Suprapubic skin (tissue), 4 donors: ENCODE measurements at regions not wholly inside any gene's neighbourhood (a gene's known extent, or its start where the extent isn't known, plus 50 kb on each side); places are given as distances from the start of the nearest gene placed in this dataset.

ENCODE experiments used
- EP300 ChIP-seq: sonication (generic); formaldehyde crosslinking; IDR thresholded peaks from one replicate; pipeline ENCODE4 v1.6.1; 2017; ENCODE audit warnings: antibody characterized with exemption
- POLR2A ChIP-seq, 2 donors: fragments of 450-650 bp; IDR thresholded peaks; one replicate each; pipeline ENCODE4 v1.6.1; 2017; ENCODE audit warnings: antibody characterized with exemption in 2 of 2, mild to moderate bottlenecking in 2 of 2, moderate library complexity in 2 of 2
- POLR2AphosphoS5 ChIP-seq, 3 donors: sonication (generic); formaldehyde crosslinking; IDR thresholded peaks; one replicate each; pipeline ENCODE4 v1.6.1; 2017; ENCODE audit warnings: antibody characterized with exemption in 3 of 3
- TF ChIP-seq, protein P1 (sequence below), 2 donors: fragments of 200-600 bp in 1 of 2; fragments of 450-650 bp in 1 of 2; sonication (generic) in 1 of 2; IDR thresholded peaks; one replicate each; pipeline ENCODE4 v1.5.1; 2016 to 2019; ENCODE audit warnings: antibody characterized with exemption in 2 of 2, mild to moderate bottlenecking in 1 of 2, moderate library complexity in 1 of 2

DNA sequence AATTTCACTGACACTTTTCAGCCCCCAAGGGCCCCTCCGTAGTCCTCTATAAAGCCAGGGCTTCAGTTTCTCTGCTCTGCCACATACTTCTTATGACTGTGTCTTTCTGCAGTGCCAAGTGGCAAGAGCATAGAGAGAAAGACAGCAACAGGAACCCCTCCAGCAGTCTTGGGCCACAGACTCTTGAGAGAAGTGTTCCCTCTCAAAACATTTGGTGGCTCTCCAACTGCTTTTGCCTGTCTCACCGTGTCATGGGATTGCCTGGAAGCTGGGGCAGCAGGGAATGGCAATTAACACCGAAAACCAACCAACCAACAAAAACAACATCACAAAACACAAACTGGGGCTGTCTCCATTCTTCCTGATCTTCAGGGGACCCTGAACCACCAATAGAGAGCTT lies 73.8 kb upstream of the ELN start:
- TF ChIP-seq POLR2A (IDR thresholded peaks at IDR 0.05), result no peak
- TF ChIP-seq, protein P1, sequence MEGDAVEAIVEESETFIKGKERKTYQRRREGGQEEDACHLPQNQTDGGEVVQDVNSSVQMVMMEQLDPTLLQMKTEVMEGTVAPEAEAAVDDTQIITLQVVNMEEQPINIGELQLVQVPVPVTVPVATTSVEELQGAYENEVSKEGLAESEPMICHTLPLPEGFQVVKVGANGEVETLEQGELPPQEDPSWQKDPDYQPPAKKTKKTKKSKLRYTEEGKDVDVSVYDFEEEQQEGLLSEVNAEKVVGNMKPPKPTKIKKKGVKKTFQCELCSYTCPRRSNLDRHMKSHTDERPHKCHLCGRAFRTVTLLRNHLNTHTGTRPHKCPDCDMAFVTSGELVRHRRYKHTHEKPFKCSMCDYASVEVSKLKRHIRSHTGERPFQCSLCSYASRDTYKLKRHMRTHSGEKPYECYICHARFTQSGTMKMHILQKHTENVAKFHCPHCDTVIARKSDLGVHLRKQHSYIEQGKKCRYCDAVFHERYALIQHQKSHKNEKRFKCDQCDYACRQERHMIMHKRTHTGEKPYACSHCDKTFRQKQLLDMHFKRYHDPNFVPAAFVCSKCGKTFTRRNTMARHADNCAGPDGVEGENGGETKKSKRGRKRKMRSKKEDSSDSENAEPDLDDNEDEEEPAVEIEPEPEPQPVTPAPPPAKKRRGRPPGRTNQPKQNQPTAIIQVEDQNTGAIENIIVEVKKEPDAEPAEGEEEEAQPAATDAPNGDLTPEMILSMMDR (IDR thresholded peaks at IDR 0.05), result no peak
- no peak for TF ChIP-seq EP300
- no peak for TF ChIP-seq POLR2AphosphoS5 (IDR thresholded peaks at IDR 0.05)
